Liver (tissue), 8 donors: ENCODE measurements at regions not wholly inside any gene's neighbourhood (a gene's known extent, or its start where the extent isn't known, plus 50 kb on each side); places are given as distances from the start of the nearest gene placed in this dataset.

Source experiments
- DNase-seq: peaks from one replicate; pipeline ENCODE4 v3.0.0-alpha.2; 2017; ENCODE audit warnings: low spot score
- H3K27ac ChIP-seq, 2 donors: one replicate each; pipeline ENCODE4 v1.7.0; 2013; ENCODE audit warnings: inconsistent platforms in 2 of 2, low read length in 2 of 2, control low read depth in 1 of 2, low read depth in 1 of 2, mild to moderate bottlenecking in 1 of 2
- H3K27me3 ChIP-seq, 4 donors: one replicate each; pipeline versions ENCODE4 v1.6.1 to v1.7.0; 2013; ENCODE audit warnings: low read length in 3 of 4, inconsistent platforms in 1 of 4, mild to moderate bottlenecking in 1 of 4, moderate library complexity in 1 of 4; ENCODE audit not compliant: control insufficient read depth in 4 of 4, insufficient read depth in 4 of 4
- H3K36me3 ChIP-seq, 4 donors: one replicate each; pipeline versions ENCODE4 v1.6.1 to v1.7.0; 2013; ENCODE audit warnings: low read length in 3 of 4, mild to moderate bottlenecking in 3 of 4, low read depth in 1 of 4, moderate library complexity in 1 of 4; ENCODE audit not compliant: control insufficient read depth in 4 of 4, insufficient read depth in 3 of 4
- H3K4me1 ChIP-seq, 4 donors: one replicate each; pipeline versions ENCODE4 v1.6.1 to v1.7.0; 2013; ENCODE audit warnings: low read length in 3 of 4, mild to moderate bottlenecking in 3 of 4, moderate library complexity in 1 of 4; ENCODE audit not compliant: control insufficient read depth in 4 of 4, insufficient read depth in 4 of 4
- H3K4me3 ChIP-seq, 3 donors: one replicate each; pipeline versions ENCODE4 v1.6.1 to v1.7.0; 2013; ENCODE audit warnings: low read length in 3 of 3, control low read depth in 1 of 3, low read depth in 1 of 3, mild to moderate bottlenecking in 1 of 3
- H3K9ac ChIP-seq, 2 donors: one replicate each; pipeline ENCODE4 v1.7.0; 2013; ENCODE audit warnings: low read length in 2 of 2, mild to moderate bottlenecking in 2 of 2, moderate library complexity in 2 of 2, control low read depth in 1 of 2, low read depth in 1 of 2
- H3K9me3 ChIP-seq, 4 donors: one replicate each; pipeline versions ENCODE4 v1.6.1 to v1.7.0; 2013; ENCODE audit warnings: low read length in 3 of 4; ENCODE audit not compliant: control insufficient read depth in 4 of 4
- ATF3 ChIP-seq: IDR thresholded peaks from 2 replicates; pipeline ENCODE4 v1.6.1; 2016; ENCODE audit warnings: antibody characterized with exemption
- CTCF ChIP-seq: fragments of 150-350 bp; IDR thresholded peaks from 2 replicates; pipeline ENCODE4 v1.5.1; 2017; ENCODE audit warnings: improper control_type of control experiment, low read depth, low read length; ENCODE audit not compliant: missing input control
- EGR1 ChIP-seq, 2 donors: IDR thresholded peaks; 2 replicates each; pipeline ENCODE4 v1.6.1; 2016 to 2018; ENCODE audit warnings: antibody characterized with exemption in 2 of 2, low read depth in 2 of 2
- FOXA1 ChIP-seq: IDR thresholded peaks from 2 replicates; pipeline ENCODE4 v1.6.1; 2016; ENCODE audit warnings: antibody characterized with exemption
- FOXA2 ChIP-seq: IDR thresholded peaks from 2 replicates; pipeline ENCODE4 v1.6.1; 2016; ENCODE audit warnings: antibody characterized with exemption
- GABPA ChIP-seq, 2 donors: IDR thresholded peaks in 1 of 2; conservative IDR thresholded peaks in 1 of 2; 2 replicates each; pipeline ENCODE4 v1.6.1; 2016; ENCODE audit warnings: antibody characterized with exemption in 2 of 2, mild to moderate bottlenecking in 1 of 2, moderate library complexity in 1 of 2
- HNF4A ChIP-seq, 2 donors: conservative IDR thresholded peaks; 2 replicates each; pipeline ENCODE4 v1.6.1; 2016; ENCODE audit warnings: antibody characterized with exemption in 2 of 2, mild to moderate bottlenecking in 2 of 2
- HNF4G ChIP-seq: IDR thresholded peaks from 2 replicates; pipeline ENCODE4 v1.6.1; 2016; ENCODE audit warnings: antibody characterized with exemption
- JUND ChIP-seq, 2 donors: IDR thresholded peaks; 2 replicates each; pipeline ENCODE4 v1.6.1; 2016; ENCODE audit warnings: antibody characterized with exemption in 2 of 2
- NR2F2 ChIP-seq: IDR thresholded peaks from 2 replicates; pipeline ENCODE4 v1.6.1; 2016; ENCODE audit warnings: antibody characterized with exemption
- RAD21 ChIP-seq, 2 donors: IDR thresholded peaks; 2 replicates each; pipeline ENCODE4 v1.6.1; 2016; ENCODE audit warnings: antibody characterized with exemption in 2 of 2, mild to moderate bottlenecking in 2 of 2
- REST ChIP-seq: IDR thresholded peaks from 2 replicates; pipeline ENCODE4 v1.6.1; 2016; ENCODE audit warnings: antibody characterized with exemption, mild to moderate bottlenecking
- RXRA ChIP-seq, 2 donors: IDR thresholded peaks; 2 replicates each; pipeline ENCODE4 v1.6.1; 2017 to 2018; ENCODE audit warnings: antibody characterized with exemption in 2 of 2, mild to moderate bottlenecking in 1 of 2
- SP1 ChIP-seq: IDR thresholded peaks from 2 replicates; pipeline ENCODE4 v1.6.1; 2018; ENCODE audit warnings: antibody characterized with exemption, mild to moderate bottlenecking
- TAF1 ChIP-seq: conservative IDR thresholded peaks from 2 replicates; pipeline ENCODE4 v1.6.1; 2016; ENCODE audit warnings: antibody characterized with exemption, mild to moderate bottlenecking
- YY1 ChIP-seq: IDR thresholded peaks from 2 replicates; pipeline ENCODE4 v1.6.1; 2016; ENCODE audit warnings: antibody characterized with exemption, mild to moderate bottlenecking
- ZBTB33 ChIP-seq: IDR thresholded peaks from 2 replicates; pipeline ENCODE4 v1.6.1; 2016; ENCODE audit warnings: antibody characterized with exemption
- WGBS: extraction: QIAGEN DNeasy Blood & Tissue Kit; methylation state at CpG from one replicate; pipeline ENCODE4 v1.1.7; 2013; 5-methylcytosine and 5-hydroxymethylcytosine counted together
- TF ChIP-seq, protein P1 (sequence below): IDR thresholded peaks from 2 replicates; pipeline ENCODE4 v1.6.1; 2016; ENCODE audit warnings: antibody characterized with exemption
- donor health status: healthy.
- donor health status: healthy.
- donor health status: healthy.
- donor health status: healthy.
- donor health status: healthy.

- H3K9me3 ChIP-seq, result no peaks in the 10 kb centered on the region
- DNase-seq, result no peak
- H3K27me3 ChIP-seq, result no peaks in the 10 kb centered on the region
- no peak overlapping the region for H3K9ac ChIP-seq
- no peaks in the 10 kb centered on the region for H3K36me3 ChIP-seq
- TF ChIP-seq GABPA (IDR thresholded peaks at IDR 0.05 in 1 of 2, conservative IDR thresholded peaks at IDR 0.05 in 1 of 2), result no peak
- H3K4me3 ChIP-seq, result no peak overlapping the region
- WGBS, result 97% methylated on average over 6 of the region's 6 CpGs
- no peak overlapping the region for H3K27ac ChIP-seq
- H3K4me1 ChIP-seq, result peaks cover 0 to 1% (median 0%) of the 10 kb centered on the region in 4 donors
These were observed 306.9 kb upstream of the SGK1 start for GRCh38 chr6:134624781-134625180.

- Histone ChIP-seq H3K4me3 (no peak overlapping the region), H3K27me3 (no peaks in the 10 kb centered on the region), H3K9ac (no peak overlapping the region), H3K27ac (no peak overlapping the region), H3K4me1 (peaks cover 0 to 1% (median 0%) of the 10 kb centered on the region in 4 donors), H3K36me3 (no peaks in the 10 kb centered on the region), H3K9me3 (no peaks in the 10 kb centered on the region)
- TF ChIP-seq JUND (IDR thresholded peaks at IDR 0.05), result no peak
- TF ChIP-seq TAF1, result no peak
- no peak for TF ChIP-seq FOXA1
- TF ChIP-seq ZBTB33, result no peak
- TF ChIP-seq HNF4G, result no peak
- no peak for TF ChIP-seq FOXA2
- no peak for TF ChIP-seq RXRA (IDR thresholded peaks at IDR 0.05)
- TF ChIP-seq YY1, result no peak
- TF ChIP-seq SP1, result no peak
- TF ChIP-seq CTCF, result no peak
- no peak for TF ChIP-seq RAD21 (IDR thresholded peaks at IDR 0.05)
- no peak for TF ChIP-seq ATF3
- TF ChIP-seq, protein P1, sequence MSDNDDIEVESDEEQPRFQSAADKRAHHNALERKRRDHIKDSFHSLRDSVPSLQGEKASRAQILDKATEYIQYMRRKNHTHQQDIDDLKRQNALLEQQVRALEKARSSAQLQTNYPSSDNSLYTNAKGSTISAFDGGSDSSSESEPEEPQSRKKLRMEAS, result no peak
- no peak for TF ChIP-seq REST
- no peak for TF ChIP-seq HNF4A (conservative IDR thresholded peaks at IDR 0.05)
- TF ChIP-seq GABPA (IDR thresholded peaks at IDR 0.05 in 1 of 2, conservative IDR thresholded peaks at IDR 0.05 in 1 of 2), result no peak
- TF ChIP-seq EGR1 (IDR thresholded peaks at IDR 0.05; ENCODE audit: low read depth in 2 of 2), result no peak
- TF ChIP-seq NR2F2, result no peak
- 91% methylated on average over 5 of the region's 5 CpGs for WGBS
- no peak for DNase-seq
These were observed 305.5 kb upstream of the SGK1 start for GRCh38 chr6:134623401-134623800.
